Muscle layer of duodenum (tissue), 2 donors: ENCODE measurements at regions not wholly inside any gene's neighbourhood (a gene's known extent, or its start where the extent isn't known, plus 50 kb on each side); places are given as distances from the start of the nearest gene placed in this dataset.

ENCODE experiments used
- H3K27ac ChIP-seq: one replicate; pipeline ENCODE4 v1.7.0; 2013; ENCODE audit warnings: mild to moderate bottlenecking, low read length
- H3K27me3 ChIP-seq: one replicate; pipeline ENCODE4 v1.7.0; 2013; ENCODE audit warnings: low read depth, mild to moderate bottlenecking, control low read depth, low read length
- H3K36me3 ChIP-seq, 2 donors: one replicate each; pipeline ENCODE4 v1.7.0; 2013; ENCODE audit warnings: low read length in 2 of 2, control low read depth in 1 of 2, mild to moderate bottlenecking in 1 of 2; ENCODE audit not compliant: insufficient read depth in 2 of 2, control insufficient read depth in 1 of 2
- H3K4me1 ChIP-seq, 2 donors: one replicate each; pipeline ENCODE4 v1.7.0; 2013; ENCODE audit warnings: low read length in 2 of 2, mild to moderate bottlenecking in 2 of 2, control low read depth in 1 of 2, moderate library complexity in 1 of 2; ENCODE audit not compliant: insufficient read depth in 2 of 2, control insufficient read depth in 1 of 2
- H3K4me3 ChIP-seq, 2 donors: one replicate each; pipeline ENCODE4 v1.7.0; 2013; ENCODE audit warnings: low read length in 2 of 2, low read depth in 1 of 2, mild to moderate bottlenecking in 1 of 2
- H3K9me3 ChIP-seq, 2 donors: one replicate each; pipeline ENCODE4 v1.7.0; 2013; ENCODE audit warnings: low read length in 2 of 2, control low read depth in 1 of 2, mild to moderate bottlenecking in 1 of 2; ENCODE audit not compliant: control insufficient read depth in 1 of 2
- donor health status: healthy.

DNA sequence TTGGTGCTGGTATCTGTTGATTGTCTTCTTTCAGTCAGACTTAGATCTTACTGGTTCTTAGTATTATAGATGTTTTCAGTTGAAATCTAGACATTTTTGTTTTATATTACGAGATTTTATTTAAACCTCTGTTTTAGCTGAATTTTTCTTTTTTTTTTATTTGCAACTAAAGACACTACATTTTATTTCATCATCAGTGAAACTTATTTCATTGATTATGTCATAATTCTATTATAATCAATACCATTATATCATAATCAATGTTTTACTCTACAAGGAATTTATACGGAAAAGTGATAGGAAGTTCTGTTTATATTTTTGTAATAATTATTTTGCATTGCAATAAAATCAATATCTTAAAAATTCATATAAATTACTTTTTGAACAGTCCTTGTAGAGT is 477.4 kb upstream of the MDFIC2 start:
- Histone ChIP-seq H3K9me3 (no peaks in the 10 kb centered on the region), H3K27ac (no peak overlapping the region), H3K36me3 (no peaks in the 10 kb centered on the region), H3K4me3 (no peak overlapping the region), H3K4me1 (no peaks in the 10 kb centered on the region), H3K27me3 (no peaks in the 10 kb centered on the region)

DNA sequence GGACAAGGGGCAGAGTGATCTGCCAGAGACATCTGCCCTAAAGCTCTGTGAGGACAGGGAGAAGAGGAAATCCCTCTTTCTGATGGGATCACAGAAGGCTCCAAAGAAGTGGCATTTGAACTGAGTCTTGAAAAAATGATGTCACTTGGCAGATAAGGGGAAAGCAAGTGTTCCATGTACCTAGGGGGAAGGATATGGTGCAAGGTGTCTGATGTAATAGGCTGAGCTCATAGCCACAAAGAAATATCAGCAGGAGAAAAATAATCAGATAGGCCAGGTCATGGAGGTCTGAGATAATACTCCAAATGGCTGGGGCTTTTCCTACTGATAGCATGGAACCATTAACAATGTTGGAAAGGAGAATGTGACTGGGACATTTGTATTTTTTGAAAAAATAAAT is 468.4 kb upstream of the MDFIC2 start:
- no peak overlapping the region for H3K27ac ChIP-seq
- no peaks in the 10 kb centered on the region for H3K4me1 ChIP-seq
- H3K4me3 ChIP-seq = no peak overlapping the region
- no peaks in the 10 kb centered on the region for H3K36me3 ChIP-seq
- H3K9me3 ChIP-seq = no peaks in the 10 kb centered on the region
- no peaks in the 10 kb centered on the region for H3K27me3 ChIP-seq

DNA sequence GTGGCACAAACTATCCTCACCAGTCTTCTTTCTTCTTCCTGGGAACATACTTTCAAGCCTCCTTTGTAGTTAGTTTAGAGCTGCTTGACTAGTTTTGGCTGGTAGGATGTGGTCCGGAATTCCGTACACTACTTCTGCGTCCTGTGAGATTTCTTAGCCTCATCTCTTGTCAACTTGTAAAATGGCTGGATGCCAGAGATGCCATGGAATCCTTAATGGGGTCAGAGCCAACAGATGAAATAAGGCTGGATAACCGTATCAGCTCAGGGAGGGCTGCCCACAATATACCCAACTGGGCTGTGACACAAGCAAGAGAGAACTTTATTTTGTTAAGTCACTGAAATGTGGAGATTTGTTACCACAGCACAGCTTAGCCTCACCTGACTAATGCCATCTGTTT is 466.9 kb upstream of the MDFIC2 start:
- H3K4me1 ChIP-seq = no peaks in the 10 kb centered on the region
- no peak overlapping the region for H3K27ac ChIP-seq
- no peaks in the 10 kb centered on the region for H3K36me3 ChIP-seq

DNA sequence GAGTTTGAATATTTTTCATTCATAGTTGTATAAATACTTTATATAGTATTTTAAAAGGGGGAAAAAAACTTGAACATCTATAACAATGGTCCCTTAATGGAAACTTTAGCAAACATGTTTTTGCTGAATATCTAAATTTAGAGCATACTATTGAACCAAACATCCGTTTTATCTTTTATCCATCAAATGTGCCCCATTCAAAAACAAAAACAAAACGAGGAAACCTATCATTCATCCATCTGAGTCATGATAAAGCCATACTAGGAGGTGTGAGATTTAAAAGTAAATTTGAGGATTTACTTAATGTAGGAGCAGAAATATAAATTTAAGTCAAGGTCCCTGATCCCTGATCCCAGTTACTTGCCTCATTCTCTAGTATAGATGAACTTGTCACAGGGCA is 463.6 kb upstream of the MDFIC2 start:
- Histone ChIP-seq H3K9me3 (no peaks in the 10 kb centered on the region), H3K27me3 (no peaks in the 10 kb centered on the region), H3K27ac (no peak overlapping the region), H3K36me3 (no peaks in the 10 kb centered on the region), H3K4me3 (no peak overlapping the region), H3K4me1 (no peaks in the 10 kb centered on the region)

More for the DNA sequence above, 466.9 kb upstream of the MDFIC2 start:
- Histone ChIP-seq H3K27me3 (no peaks in the 10 kb centered on the region), H3K4me3 (no peak overlapping the region), H3K9me3 (no peaks in the 10 kb centered on the region)

DNA sequence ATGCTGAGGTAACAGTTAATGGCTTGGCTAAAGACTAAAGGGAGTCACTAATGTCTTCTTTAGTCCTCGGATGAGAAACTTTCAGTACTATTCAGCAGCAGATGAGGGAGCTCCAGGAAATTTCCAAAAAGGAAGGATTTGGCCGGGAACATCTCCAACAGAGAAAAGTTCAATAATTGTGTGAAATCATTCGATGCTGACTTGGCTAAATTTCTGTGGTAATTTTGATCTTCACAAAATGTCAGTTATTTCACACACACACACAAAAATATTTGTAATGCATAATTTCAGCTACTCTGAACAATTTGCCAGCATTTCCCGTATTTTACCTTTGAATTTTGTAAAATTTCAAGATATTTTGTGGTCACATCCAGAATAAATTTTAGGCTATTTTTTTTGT is 462.8 kb upstream of the MDFIC2 start:
- H3K4me1 ChIP-seq = no peaks in the 10 kb centered on the region
- H3K4me3 ChIP-seq = no peak overlapping the region
- H3K36me3 ChIP-seq = no peaks in the 10 kb centered on the region
- no peaks in the 10 kb centered on the region for H3K27me3 ChIP-seq
- H3K27ac ChIP-seq = no peak overlapping the region
- no peaks in the 10 kb centered on the region for H3K9me3 ChIP-seq

DNA sequence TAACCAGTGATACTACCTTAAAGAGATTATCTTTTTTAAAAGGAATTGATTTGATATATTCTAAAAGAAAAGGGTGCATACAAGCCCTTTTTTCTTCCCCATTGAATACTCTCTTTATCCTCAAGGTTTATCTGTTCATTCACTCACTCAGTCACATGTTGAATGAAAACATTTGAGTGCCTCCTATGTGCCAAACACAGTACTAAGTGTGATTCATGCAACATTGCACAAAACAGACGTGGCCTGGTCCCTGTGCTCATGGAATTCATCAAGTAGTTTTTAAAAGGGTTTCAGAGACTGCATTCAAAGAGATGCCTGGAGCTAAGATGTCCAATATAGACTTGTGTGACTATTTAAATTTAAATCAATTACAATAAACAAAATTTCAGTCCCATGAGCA is 462.2 kb upstream of the MDFIC2 start:
- no peak overlapping the region for H3K4me3 ChIP-seq
- H3K36me3 ChIP-seq = no peaks in the 10 kb centered on the region
- no peaks in the 10 kb centered on the region for H3K4me1 ChIP-seq
- no peaks in the 10 kb centered on the region for H3K9me3 ChIP-seq
- no peaks in the 10 kb centered on the region for H3K27me3 ChIP-seq
- H3K27ac ChIP-seq = no peak overlapping the region

DNA sequence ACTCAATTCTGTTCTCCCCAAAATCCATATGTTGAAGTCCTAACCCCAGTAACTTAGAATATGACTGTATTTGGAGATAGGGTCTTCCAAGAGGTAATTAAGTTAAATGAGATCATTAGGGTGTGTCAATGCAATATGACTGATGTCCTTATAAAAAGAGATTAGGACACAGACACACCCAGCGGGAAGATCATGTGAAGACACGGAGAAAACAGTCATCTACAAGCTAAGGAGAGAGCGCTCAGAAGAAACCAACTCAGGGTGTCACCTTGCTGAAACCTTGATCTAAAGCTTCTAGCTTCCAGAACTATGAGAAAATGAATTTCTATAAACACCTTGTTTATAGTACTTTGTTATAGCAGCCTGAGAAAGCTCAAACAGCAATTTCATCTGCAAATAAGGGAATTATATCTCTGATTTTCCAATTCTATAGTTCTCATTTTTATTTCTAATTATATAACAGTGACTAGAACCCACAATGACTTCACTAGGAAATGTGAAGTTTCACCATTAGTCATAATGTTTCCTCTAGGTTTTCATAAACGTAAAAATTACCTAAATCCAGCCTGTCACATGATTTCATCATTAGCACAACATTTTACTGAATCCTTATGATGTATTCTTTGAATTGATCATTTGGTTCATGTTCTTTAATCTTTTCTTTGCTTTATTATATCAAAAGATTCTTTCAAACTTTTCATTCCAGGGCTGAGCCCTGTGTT is 459.1 kb upstream of the MDFIC2 start:
- Histone ChIP-seq H3K4me1 (no peaks in the 10 kb centered on the region), H3K27ac (no peak overlapping the region), H3K36me3 (no peaks in the 10 kb centered on the region), H3K9me3 (peaks cover 0 to 3% of the 10 kb centered on the region in 2 donors), H3K27me3 (no peaks in the 10 kb centered on the region), H3K4me3 (no peak overlapping the region)

DNA sequence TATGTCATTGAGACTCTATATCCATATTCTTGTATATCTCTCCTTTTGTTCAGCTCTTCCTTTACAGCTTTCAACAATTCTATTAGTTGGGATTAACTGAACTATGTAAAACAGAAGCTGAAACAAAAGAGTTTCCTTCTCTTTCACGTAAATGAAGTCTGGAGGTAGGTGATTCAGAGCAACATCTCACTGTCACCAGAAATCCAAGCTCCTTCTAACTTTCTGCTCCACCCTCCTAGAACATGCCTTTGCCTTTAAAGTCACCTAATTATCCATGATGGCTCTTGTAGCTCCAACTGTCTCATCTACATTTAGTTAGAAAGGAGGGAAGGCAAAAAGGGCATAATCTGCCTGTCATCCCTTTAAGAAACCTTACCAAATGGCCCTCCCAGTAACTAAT is 458.2 kb upstream of the MDFIC2 start:
- Histone ChIP-seq H3K36me3 (no peaks in the 10 kb centered on the region), H3K4me1 (peaks cover 0 to 3% of the 10 kb centered on the region in 2 donors), H3K27me3 (no peaks in the 10 kb centered on the region), H3K27ac (no peak overlapping the region), H3K9me3 (peaks cover 0 to 3% of the 10 kb centered on the region in 2 donors), H3K4me3 (no peak overlapping the region)

DNA sequence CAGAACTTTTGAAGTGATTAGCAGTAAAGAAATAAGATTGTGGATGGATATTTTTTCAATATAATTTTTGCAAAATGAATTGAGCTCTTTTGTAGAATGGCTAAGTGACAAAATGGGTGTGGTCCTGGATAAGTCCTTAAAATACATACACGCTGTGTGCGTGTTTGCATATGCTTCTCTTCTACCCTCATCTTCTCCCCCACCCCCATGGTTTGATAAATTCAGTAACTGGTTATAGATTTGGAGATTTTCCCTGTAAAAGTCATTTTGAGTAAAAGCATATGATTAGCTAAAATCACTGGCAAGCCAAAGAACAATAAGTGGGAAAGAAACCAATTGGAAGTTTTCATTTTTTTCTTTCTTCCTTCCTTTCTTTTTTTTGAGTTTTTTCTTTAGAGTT is 453.9 kb upstream of the MDFIC2 start:
- H3K4me1 ChIP-seq = peaks cover 0 to 3% of the 10 kb centered on the region in 2 donors
- H3K4me3 ChIP-seq = no peak overlapping the region
- no peaks in the 10 kb centered on the region for H3K27me3 ChIP-seq
- H3K9me3 ChIP-seq = peaks cover 0 to 3% of the 10 kb centered on the region in 2 donors
- no peak overlapping the region for H3K27ac ChIP-seq
- no peaks in the 10 kb centered on the region for H3K36me3 ChIP-seq

DNA sequence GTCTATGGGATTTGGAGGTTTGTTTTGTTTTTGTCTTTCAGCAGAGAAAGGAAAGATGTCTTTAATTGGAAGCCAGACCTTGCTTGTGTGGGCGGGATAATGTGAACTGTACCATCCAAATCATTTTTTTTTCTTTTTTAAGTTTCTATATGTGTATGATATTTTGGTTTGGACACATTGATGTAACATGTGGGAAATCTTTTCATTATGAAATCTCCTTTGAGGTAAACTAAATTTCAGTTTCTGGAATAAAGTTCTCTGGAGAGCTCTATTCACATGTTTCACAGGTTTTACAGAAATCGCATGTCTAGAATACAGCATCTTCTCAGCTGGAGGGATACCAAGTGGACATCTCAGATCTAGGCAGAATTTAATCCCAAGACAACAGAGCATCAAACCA is 451.5 kb upstream of the MDFIC2 start:
- no peak overlapping the region for H3K27ac ChIP-seq
- H3K4me3 ChIP-seq = no peak overlapping the region
- peaks cover 0 to under 1% of the 10 kb centered on the region in 2 donors for H3K9me3 ChIP-seq
- peaks cover 0 to 3% of the 10 kb centered on the region in 2 donors for H3K4me1 ChIP-seq
- no peaks in the 10 kb centered on the region for H3K36me3 ChIP-seq
- H3K27me3 ChIP-seq = no peaks in the 10 kb centered on the region

DNA sequence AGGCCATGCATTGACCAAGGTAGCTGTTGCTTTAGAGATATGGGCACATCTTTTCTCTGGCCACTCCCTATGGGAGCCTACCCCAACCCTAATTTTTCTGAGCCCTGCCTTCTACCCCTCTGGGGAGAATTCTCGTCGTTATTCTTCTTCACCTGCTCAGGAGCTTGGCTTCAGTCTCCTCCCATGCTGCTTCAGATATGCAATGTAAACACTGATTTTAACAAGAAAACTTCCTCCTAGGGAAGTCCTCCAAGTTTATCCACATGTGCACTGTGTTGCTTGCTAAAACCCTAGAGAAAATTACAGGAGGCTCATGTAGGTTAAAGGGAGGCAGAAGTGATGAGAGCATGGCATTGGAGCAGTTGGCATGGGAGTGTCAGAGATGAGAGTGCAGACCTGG is 445.2 kb upstream of the MDFIC2 start:
- no peak overlapping the region for H3K4me3 ChIP-seq
- no peak overlapping the region for H3K27ac ChIP-seq

DNA sequence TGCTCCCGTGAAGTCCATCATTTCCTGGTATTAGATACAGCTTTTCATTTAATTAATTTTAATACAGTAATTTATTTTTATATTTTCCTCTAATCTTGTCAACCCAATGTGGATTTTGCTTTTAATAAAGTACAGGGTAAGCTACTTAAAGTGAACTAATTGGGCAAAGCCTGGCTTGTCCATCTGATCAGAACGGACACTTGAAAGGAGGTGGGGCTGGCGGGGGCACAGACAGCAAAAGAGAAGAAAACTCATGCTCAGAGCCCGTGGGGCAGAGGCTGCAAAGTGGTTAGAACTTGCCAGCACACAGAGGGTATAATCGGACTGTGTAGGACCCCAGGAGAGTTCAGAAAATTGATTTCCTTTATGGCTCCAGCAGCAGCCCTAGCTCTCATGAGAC is 443.1 kb upstream of the MDFIC2 start:
- Histone ChIP-seq H3K9me3 (no peaks in the 10 kb centered on the region), H3K27ac (no peak overlapping the region), H3K4me1 (no peaks in the 10 kb centered on the region), H3K27me3 (no peaks in the 10 kb centered on the region), H3K36me3 (no peaks in the 10 kb centered on the region), H3K4me3 (no peak overlapping the region)

More for the DNA sequence above, 445.2 kb upstream of the MDFIC2 start:
- H3K4me1 ChIP-seq = no peaks in the 10 kb centered on the region
- no peaks in the 10 kb centered on the region for H3K27me3 ChIP-seq
- H3K9me3 ChIP-seq = no peaks in the 10 kb centered on the region
- H3K36me3 ChIP-seq = no peaks in the 10 kb centered on the region
